Loucy (cell line): ENCODE measurements at regions not wholly inside any gene's neighbourhood (a gene's known extent, or its start where the extent isn't known, plus 50 kb on each side); places are given as distances from the start of the nearest gene placed in this dataset.

Source experiments
- EZH2phosphoT487 ChIP-seq: fragments of 200-600 bp; IDR thresholded peaks from 2 replicates; pipeline ENCODE4 v1.6.1; 2018; ENCODE audit warnings: antibody characterized with exemption, mild to moderate bottlenecking, moderate library complexity, borderline replicate concordance
- TF ChIP-seq, protein P1 (sequence below): fragments of 200-600 bp; sonication (generic); conservative IDR thresholded peaks from 2 replicates; pipeline ENCODE4 v1.5.1; 2014; ENCODE audit warnings: mild to moderate bottlenecking, antibody characterized with exemption, low read length

DNA sequence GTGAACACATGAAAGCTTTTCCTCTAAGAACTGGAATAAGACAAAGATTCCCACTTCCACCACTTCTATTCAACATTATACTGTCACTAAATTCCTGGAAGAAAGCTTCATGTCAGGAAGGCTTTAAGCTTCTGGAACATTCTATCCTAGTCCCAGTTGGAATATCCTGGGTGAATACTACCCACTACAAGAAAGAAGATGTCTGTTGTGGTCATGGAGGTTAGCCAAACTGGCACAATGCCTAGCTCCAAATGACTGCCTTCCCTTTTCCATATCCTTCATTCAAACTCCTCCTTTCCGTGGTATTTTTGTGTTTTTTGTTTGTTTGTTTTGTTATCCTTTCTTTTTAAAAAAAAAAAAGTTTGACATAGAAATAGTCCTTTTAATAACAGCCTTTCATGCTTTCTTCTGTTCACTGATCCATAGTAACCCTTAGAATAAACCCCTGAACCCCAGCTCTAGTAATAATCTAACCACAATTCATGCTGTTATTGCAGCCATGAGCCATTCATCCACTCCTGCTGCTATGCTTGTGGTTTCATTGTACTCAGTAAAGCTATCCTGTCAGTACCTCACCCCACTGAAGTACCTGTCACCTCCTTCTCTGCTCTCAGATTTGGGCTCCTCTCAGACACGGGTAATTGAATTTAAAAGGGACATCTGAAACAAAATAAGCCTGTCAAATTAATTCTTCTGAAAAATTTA lies 447.5 kb downstream of the IGSF11 start:
- TF ChIP-seq, protein P1, sequence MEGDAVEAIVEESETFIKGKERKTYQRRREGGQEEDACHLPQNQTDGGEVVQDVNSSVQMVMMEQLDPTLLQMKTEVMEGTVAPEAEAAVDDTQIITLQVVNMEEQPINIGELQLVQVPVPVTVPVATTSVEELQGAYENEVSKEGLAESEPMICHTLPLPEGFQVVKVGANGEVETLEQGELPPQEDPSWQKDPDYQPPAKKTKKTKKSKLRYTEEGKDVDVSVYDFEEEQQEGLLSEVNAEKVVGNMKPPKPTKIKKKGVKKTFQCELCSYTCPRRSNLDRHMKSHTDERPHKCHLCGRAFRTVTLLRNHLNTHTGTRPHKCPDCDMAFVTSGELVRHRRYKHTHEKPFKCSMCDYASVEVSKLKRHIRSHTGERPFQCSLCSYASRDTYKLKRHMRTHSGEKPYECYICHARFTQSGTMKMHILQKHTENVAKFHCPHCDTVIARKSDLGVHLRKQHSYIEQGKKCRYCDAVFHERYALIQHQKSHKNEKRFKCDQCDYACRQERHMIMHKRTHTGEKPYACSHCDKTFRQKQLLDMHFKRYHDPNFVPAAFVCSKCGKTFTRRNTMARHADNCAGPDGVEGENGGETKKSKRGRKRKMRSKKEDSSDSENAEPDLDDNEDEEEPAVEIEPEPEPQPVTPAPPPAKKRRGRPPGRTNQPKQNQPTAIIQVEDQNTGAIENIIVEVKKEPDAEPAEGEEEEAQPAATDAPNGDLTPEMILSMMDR: no peak
- no peak for TF ChIP-seq EZH2phosphoT487
